Dedifferentiated amniotic fluid mesenchymal stem cell (primary cell): ENCODE measurements at regions not wholly inside any gene's neighbourhood (a gene's known extent, or its start where the extent isn't known, plus 50 kb on each side); places are given as distances from the start of the nearest gene placed in this dataset.
"Not testable (repeated sequence)": the region's sequence is repeated elsewhere in the genome, so short reads cannot be mapped to it uniquely, and the experiment has no call there.

Experiments
- DNase-seq: peaks from one replicate; pipeline ENCODE4 v3.0.0-alpha.2; 2016; ENCODE audit errors: extremely low spot score

DNA sequence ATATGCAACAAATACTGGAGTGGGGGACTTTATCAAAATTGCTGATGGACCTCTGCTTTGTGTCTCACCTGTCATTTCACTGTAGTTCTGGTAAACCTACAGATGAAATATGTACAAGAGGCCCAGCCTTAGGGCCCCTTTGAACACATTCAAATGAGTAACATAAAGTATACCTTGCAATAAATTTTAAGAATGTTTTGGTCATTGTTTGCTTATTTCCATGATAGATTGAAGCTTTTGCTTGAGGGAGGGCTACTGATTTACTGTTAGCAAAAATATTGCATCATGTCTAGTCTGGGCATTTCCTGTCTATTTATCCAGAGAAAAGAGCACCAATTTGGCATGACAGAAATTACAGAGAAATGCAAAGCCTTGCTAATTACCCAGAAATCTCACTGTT, 705.5 kb upstream of the PCDH9 start:
- DNase-seq, result no peak

GRCh38 chr13:67934617-67935330, 704.6 kb upstream of the PCDH9 start:
- no peak for DNase-seq

- no peak for DNase-seq
These were observed 702.9 kb upstream of the PCDH9 start for GRCh38 chr13:67932991-67933390.

DNA sequence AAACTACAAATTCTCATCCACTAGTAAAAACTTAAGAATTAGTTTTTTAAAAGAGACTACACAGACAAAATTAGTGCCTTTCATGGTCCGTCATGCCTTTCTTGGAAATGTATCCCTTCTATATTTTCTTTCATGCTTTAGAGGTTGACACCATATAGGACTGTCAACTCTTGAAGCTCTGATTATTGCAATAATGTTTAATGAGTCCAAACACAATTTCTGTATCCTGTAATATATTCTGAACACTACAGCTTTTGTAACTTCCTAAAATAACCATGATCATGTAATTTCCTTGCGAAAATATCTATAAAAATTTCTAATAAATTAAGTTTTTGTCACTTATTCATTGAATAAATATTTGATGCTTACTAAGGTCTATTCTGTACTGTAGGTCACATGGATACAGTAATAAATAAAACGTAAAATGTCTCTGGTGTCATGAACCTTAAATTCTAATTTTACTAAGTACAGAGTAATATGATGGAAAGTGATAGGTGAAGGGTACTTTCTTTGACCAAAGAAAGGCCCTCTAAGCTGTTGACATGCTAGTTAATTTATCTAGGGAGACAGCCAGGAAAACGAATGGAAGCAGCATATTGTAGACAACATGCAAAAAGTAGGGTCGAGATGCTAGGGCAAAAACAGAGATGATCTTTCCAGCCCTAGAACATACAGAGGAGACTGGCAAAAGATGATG, 687.3 kb upstream of the PCDH9 start:
- no peak for DNase-seq

GRCh38 chr13:67916650-67917049, 686.5 kb upstream of the PCDH9 start:
- DNase-seq, result no peak

- DNase-seq, result no peak
These were observed 684.4 kb upstream of the PCDH9 start for GRCh38 chr13:67914535-67914934.

DNA sequence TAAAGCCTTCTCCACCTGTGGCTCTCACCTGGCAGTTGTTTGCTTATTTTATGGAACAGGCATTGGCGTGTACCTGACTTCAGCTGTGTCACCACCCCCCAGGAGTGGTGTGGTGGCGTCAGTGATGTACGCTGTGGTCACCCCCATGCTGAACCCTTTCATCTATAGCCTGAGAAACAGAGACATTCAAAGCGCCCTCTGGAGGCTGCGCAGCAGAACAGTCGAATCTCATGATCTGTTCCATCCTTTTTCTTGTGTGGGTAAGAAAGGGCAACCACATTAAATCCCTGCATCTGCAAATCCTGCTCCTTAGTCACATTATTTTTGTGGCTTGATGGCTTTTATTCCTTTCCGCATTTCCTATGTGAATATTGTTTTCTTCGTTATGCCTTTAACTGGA, 672.8 kb upstream of the PCDH9 start:
- DNase-seq, result not testable (repeated sequence)

DNA sequence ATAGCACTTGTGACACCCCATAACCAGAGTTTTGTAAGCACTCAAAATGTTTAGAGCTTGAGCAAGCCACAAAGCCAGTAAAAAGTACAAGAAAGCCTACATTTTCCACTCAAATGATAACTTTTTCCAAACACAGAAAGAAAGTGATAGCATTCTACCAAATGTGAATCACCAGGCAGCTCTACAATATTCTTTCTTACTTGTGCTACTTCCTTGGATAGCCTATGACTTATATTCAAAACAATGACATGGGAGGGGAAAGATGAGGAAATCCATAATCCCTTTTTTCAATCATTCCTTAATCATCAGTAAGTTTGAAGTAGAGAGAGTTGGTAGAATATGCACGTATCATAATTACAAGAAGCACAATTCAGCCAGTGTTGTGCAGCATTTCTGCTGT, 650.8 kb upstream of the PCDH9 start:
- no peak for DNase-seq

DNA sequence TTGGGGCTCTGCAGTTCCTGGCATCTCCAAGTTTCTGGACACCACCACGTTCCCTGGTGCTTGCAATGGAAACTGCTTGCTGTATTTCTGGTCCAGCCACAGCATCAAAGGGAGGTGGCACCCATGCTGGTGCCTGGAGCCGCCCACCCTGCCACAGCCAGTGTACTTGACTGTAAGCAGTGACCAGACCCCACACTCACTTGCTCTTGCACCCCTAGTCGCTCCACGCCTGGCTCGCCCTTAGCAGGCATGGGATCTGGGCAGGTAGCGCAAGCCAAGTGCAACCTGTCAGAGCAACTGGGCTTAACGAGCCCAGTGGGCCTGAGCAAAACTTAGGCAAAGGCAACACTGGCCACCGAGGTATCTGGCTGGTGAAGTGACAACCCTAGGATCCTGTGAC, 648.2 kb upstream of the PCDH9 start:
- no peak for DNase-seq

DNA sequence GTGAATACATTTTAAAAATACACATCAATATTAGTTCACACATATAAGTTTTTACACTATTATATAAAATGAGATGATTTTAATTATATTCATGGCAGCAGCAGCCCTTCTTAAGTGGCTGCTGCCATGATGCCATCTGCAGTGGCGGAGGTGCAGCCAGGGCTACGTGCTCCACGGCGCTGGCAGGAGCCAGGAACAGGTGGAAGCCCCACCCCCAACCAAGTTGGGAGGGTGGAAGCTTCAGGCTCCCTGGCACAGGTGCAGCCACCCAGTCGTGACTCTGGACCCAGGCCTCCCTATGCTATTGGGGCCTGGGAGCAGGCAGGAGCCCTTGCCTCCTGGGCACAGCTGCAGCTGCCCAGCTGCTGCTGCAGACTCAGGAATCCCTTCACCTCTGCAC, 646.9 kb upstream of the PCDH9 start:
- no peak for DNase-seq

DNA sequence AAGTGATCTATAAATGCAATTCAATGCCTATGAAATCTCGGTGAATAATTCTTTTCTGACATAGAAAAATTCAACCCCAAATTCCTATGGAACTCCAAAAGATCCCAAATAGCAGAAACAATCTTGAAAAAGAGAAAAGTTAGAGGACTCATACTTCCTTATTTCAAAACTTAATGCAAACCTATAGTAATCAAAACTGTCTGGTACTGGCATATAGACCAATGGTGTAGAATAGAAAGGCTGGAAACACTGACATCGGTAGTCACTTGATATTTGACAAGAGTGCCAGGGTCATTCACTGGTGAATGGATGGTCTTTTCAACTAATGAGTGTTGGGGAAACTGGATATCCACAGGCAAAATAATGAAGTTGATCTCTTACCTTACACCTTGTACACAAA, 637.1 kb upstream of the PCDH9 start:
- DNase-seq, result no peak

DNA sequence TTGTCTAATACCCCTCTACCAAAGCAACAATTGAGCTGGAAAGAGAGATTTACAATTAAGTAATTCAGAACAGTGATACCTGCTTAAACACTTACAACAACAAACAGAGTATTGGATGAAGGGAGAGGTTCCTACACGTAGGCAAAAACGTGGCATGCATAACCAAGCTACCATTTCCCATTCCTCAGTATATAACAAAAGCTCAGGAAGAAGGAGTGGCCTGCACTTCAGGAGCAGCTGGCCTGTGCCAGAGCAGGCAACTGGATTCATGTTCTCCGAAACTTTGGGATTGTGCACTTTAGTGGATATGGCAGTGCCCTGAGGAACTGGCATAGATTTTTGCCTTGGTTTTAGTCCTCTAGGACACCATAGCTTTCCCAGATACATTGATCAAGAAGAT, 630.2 kb upstream of the PCDH9 start:
- DNase-seq, result no peak

- no peak for DNase-seq
These were observed 629.8 kb upstream of the PCDH9 start for GRCh38 chr13:67859904-67860303.

DNA sequence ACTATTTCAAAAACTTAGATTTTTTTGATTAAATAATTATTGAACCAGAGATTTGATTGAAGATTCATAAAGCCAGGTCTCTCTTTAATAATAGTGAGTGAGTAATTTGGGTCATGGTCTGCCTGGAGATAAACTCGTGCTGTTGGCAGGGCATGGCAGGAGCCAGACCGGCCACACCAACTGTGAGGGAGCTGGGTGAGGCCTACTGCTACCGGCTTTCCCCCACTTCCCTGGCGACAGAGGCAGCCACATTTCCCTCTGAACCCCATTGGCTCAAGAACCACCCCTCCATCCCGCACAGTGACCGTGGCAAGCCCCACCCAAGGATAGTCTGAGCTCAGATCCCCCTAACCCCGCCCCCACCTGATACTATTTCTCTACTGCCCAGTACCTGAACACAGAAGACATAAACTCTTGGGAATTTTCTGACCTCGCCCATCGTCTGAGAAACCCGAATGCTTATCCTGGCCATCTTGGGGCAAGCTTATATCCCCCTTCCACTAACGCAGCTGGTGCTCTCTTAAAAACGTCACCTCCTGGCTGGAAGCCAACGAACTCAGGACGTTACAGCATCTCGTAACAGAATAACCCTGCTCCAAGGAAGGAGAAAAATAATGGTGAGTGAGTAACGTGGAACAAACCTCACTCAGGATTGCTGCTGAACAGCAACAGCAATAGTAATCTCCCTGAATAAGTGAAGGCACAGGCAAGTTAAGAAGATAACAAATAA, 627.6 kb upstream of the PCDH9 start:
- no peak for DNase-seq

- DNase-seq, result no peak
These were observed 626.8 kb upstream of the PCDH9 start for GRCh38 chr13:67856955-67857354.

- DNase-seq, result no peak
These were observed 625.7 kb upstream of the PCDH9 start for GRCh38 chr13:67855741-67856238.

DNA sequence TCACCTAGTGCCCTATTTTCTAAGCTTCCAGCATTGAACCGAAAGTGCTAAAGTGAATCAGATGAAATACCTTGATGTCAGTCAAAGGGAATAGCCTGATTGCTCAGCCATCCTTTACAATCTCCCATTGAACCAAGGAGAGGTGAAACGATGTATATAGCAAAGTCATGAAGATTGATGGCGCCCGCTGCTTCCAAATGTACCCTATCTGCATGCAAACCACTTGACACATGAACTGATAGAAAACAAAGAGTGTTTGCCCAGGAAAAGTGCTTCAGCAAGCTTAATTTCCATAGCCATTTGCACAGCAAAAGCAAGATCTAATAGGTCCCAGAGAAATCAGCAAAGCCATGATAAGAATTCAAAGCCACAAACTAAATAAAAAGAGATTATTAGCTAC, 624.9 kb upstream of the PCDH9 start:
- no peak for DNase-seq

DNA sequence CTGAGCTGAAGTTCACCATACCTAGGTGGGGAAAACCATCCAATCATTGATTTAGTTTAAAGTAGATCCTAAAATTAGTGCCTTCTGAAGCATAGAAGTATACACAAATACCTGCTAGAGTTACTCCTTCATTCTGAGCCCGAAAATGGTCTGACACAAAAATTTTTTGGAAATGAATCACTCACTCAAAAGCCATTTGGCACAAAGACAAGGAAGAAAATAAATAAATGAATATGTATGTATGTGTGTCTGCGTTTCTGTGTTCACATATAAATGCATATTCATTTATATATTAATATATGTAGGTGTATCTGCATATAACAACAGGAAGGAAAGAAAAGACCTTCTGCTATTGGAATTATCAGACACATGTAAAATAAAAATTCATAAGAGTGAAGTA, 614.4 kb upstream of the PCDH9 start:
- no peak for DNase-seq

GRCh38 chr13:67841071-67841470, 610.9 kb upstream of the PCDH9 start:
- DNase-seq, result no peak

GRCh38 chr13:67833564-67833963, 603.4 kb upstream of the PCDH9 start:
- no peak for DNase-seq

- DNase-seq, result no peak
These were observed 599.5 kb upstream of the PCDH9 start for GRCh38 chr13:67829641-67830040.

- DNase-seq, result no peak
These were observed 597.9 kb upstream of the PCDH9 start for GRCh38 chr13:67827992-67828391.

- DNase-seq, result no peak
These were observed 591.5 kb upstream of the PCDH9 start for GRCh38 chr13:67821606-67822005.
